ENCODE measurements at regions not wholly inside any gene's neighbourhood (a gene's known extent, or its start where the extent isn't known, plus 50 kb on each side); places are given as distances from the start of the nearest gene placed in this dataset.

DNA sequence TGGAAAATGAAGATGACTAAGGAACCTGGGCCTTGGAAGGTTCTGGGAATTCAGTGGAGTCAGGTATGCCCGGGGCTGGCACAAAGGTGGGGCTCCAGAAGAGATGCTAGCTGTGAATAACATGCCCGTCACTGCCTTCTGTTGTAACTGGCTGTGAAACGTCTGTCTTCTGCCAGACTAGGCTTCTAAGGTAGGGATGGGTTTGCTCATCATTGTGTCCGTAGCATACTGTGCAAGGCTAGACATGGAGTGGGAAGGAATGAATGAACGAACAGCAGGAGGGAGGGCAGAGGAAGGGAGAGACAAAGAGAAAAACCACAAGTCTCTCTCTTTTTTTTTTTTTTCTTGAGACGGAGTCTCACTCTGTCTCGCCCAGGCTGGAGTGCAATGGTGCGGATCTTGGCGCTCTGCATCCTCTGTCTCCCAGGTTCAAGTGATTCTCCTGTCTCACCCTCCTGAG lies 327.4 kb downstream of the MN1 start:
- TF ChIP-seq, protein P1, sequence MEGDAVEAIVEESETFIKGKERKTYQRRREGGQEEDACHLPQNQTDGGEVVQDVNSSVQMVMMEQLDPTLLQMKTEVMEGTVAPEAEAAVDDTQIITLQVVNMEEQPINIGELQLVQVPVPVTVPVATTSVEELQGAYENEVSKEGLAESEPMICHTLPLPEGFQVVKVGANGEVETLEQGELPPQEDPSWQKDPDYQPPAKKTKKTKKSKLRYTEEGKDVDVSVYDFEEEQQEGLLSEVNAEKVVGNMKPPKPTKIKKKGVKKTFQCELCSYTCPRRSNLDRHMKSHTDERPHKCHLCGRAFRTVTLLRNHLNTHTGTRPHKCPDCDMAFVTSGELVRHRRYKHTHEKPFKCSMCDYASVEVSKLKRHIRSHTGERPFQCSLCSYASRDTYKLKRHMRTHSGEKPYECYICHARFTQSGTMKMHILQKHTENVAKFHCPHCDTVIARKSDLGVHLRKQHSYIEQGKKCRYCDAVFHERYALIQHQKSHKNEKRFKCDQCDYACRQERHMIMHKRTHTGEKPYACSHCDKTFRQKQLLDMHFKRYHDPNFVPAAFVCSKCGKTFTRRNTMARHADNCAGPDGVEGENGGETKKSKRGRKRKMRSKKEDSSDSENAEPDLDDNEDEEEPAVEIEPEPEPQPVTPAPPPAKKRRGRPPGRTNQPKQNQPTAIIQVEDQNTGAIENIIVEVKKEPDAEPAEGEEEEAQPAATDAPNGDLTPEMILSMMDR (IDR thresholded peaks at IDR 0.05; ENCODE audit: low read depth, low read length, missing control alignments) = no peak
- no peak overlapping the region for H3K4me3 ChIP-seq (ENCODE audit: low read depth, low read length)
- DNase-seq (ENCODE audit: low read depth) = no peak

DNA sequence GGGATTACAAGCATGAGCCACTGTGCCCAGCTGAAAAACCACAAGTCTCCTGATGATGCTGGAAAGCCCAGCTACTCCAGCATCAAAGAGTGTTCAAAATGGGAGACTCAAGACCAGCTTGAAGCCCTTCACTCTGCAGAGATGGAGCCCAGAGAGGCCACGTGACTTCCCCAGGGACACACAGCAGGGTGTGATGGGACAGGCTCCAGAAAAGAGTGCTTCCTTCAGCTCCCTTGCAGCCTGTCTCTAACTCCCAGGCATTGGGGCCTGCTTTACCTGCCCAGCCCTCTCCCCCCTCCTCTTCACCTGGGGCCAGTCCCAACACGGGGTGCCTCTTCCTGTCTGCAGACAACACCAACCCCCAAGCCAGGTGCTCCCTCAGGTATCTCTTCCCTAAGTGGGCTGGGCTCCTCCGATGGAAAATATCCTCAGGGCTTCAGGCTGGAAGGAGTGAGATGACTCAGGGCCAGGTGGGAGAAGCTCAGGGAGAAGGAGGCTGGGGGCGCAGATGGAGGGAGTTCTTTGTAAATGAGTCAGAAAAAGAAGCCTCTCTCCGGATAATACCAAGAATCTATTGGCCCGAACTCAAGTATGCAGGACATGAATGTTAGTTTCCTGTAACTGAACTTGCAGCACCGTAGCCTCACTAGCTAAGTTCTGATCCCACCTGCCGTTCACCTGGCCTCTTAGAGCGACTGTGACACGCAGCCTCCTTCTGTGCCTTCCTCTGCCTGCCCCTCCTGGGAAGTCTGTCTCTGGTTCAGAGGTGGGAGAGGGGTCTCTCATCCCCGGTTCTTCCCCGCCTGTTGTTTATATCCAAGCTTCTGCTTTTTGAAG lies 326.6 kb downstream of the MN1 start:
- TF ChIP-seq, protein P1 (IDR thresholded peaks at IDR 0.05; ENCODE audit: low read depth, low read length, missing control alignments) = no peak
- H3K4me3 ChIP-seq (ENCODE audit: low read depth, low read length) = no peak overlapping the region
- DNase-seq (ENCODE audit: low read depth) = no peak

DNA sequence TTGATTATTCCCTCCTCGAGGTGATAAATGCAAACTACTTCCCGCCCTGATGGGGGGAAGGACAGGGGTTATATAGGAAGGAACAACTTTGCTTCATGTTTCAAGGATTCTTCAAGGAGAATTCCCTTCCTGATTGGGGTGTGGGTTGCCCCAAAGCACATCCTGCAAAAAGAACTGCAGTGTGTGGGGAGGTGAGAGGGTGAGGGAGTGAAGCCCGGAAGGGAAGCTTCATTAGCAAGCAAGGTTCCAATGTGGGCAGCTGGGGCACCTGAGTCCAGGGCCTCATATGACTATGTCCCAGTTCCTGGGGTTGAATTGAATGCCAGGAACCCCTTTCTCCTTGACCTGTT lies 326.0 kb downstream of the MN1 start:
- no peak overlapping the region for H3K4me3 ChIP-seq (ENCODE audit: low read depth, low read length)
- no peak for DNase-seq (ENCODE audit: low read depth)
- TF ChIP-seq, protein P1 (IDR thresholded peaks at IDR 0.05; ENCODE audit: low read depth, low read length, missing control alignments) = no peak

DNA sequence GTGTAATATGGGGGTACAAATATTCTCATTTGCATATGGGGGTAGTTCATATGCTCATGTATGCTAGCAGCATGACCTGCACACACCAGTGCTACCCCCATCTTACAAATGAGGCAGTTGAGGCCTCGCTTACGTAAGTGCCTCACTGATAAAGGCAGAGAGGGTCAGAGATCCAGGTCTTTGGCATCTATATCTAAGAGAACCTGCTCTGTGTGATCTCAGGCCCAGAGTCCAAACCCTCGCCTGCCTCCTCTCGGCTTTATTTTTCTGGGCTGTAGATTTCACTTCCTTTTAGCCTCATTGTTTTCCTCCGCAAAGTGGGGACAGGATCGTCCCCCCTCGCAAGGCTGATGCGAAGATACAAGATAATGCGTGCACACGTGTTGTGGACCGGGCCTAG lies 325.2 kb downstream of the MN1 start:
- no peak overlapping the region for H3K4me3 ChIP-seq (ENCODE audit: low read depth, low read length)
- TF ChIP-seq, protein P1 (IDR thresholded peaks at IDR 0.05; ENCODE audit: low read depth, low read length, missing control alignments) = no peak
- no peak for DNase-seq (ENCODE audit: low read depth)

DNA sequence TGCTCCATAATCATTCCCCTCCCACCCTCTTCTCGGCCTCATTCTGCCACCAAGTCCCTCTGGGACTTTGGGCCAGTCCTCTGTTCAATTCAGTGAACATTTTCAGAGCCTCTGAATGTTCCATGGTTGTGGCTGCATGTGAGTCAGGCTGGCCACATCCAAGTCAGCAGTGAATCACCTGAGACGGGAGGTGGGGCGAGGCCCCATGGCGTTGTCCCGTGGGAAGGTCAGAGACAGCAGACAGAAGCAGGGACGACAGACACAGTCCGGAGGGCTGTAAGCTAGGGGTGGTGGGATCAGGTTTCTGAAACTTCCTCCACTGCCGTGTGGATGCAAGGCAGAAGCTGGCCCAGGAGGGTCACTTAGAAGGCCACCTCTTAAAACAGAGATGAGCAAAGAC lies 324.8 kb downstream of the MN1 start:
- no peak overlapping the region for H3K4me3 ChIP-seq (ENCODE audit: low read depth, low read length)
- no peak for DNase-seq (ENCODE audit: low read depth)
- TF ChIP-seq, protein P1 (IDR thresholded peaks at IDR 0.05; ENCODE audit: low read depth, low read length, missing control alignments) = no peak

DNA sequence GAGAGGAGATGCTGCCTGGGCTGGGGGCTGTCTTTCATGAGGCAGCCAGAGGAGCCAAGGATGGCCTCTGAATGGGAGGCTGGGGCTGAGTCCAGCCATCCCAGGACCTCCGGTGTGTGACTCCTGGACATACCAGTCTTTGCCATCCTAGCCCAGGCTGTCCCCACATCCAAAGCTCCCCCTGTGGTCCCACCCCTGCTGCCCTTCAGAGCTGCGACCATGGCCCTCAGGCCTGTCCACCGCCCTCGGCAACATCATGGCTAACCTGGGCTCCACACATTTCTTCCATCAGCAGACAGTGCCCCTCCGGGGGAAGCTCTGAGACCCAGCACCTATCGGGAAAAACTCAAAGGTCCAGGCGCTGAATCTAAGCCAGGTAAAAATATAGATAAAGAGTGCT lies 324.4 kb downstream of the MN1 start:
- no peak overlapping the region for H3K4me3 ChIP-seq (ENCODE audit: low read depth, low read length)
- TF ChIP-seq, protein P1 (IDR thresholded peaks at IDR 0.05; ENCODE audit: low read depth, low read length, missing control alignments) = no peak
- no peak for DNase-seq (ENCODE audit: low read depth)

DNA sequence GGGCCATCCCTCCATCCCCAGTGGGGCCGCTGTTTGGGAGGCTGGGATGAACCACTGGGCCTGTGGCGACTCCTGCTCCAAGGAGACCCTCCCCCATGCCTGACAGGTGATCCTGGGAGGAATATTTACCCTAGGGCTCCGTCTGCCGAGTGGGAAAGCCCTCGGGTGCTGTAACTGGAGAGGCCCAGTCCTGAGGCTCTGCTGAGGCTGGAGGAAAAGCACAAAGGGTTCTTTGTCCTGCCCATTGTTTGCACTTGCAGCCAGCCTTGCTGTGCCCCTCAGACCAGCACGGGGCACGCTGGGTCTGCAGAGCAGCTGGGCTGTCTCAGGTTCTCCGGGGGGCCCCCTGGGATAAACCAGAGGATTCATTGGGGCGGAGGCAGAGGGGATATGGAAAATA lies 321.1 kb downstream of the MN1 start:
- TF ChIP-seq, protein P1 (IDR thresholded peaks at IDR 0.05; ENCODE audit: low read depth, low read length, missing control alignments) = no peak
- no peak for DNase-seq (ENCODE audit: low read depth)
- H3K4me3 ChIP-seq (ENCODE audit: low read depth, low read length) = no peak overlapping the region
